Trophoblast cell (in vitro differentiated cells and primary cell): ENCODE measurements at regions not wholly inside any gene's neighbourhood (a gene's known extent, or its start where the extent isn't known, plus 50 kb on each side); places are given as distances from the start of the nearest gene placed in this dataset.

ENCODE experiments used
- DNase-seq, 2 donors: peaks; one replicate each; pipeline ENCODE4 v3.0.0-alpha.2; 2016
- H2AFZ ChIP-seq: 2 replicates; pipeline ENCODE4 v1.6.1; 2013; ENCODE audit warnings: low read length, moderate library complexity, mild to moderate bottlenecking; ENCODE audit not compliant: insufficient read depth, poor library complexity
- H2AK5ac ChIP-seq: 2 replicates; pipeline ENCODE4 v1.6.1; 2013; ENCODE audit warnings: mild to moderate bottlenecking, low read length
- H2BK120ac ChIP-seq: 2 replicates; pipeline ENCODE4 v1.6.1; 2013; ENCODE audit warnings: low read length, mild to moderate bottlenecking, moderate library complexity; ENCODE audit not compliant: insufficient read depth, poor library complexity
- H2BK12ac ChIP-seq: 2 replicates; pipeline ENCODE4 v1.6.1; 2013; ENCODE audit warnings: mild to moderate bottlenecking, low read length, moderate library complexity
- H2BK5ac ChIP-seq: 2 replicates; pipeline ENCODE4 v1.6.1; 2013; ENCODE audit warnings: low read length, low read depth, moderate library complexity, mild to moderate bottlenecking; ENCODE audit not compliant: poor library complexity
- H3K14ac ChIP-seq: 2 replicates; pipeline ENCODE4 v1.6.1; 2013; ENCODE audit warnings: mild to moderate bottlenecking, low read length
- H3K18ac ChIP-seq: 2 replicates; pipeline ENCODE4 v1.6.1; 2013; ENCODE audit warnings: mild to moderate bottlenecking, low read length
- H3K23ac ChIP-seq: 2 replicates; pipeline ENCODE4 v1.6.1; 2013; ENCODE audit warnings: low read length
- H3K27ac ChIP-seq: 2 replicates; pipeline ENCODE4 v1.5.1; 2013; ENCODE audit warnings: low read depth, mild to moderate bottlenecking, inconsistent platforms, low read length, moderate library complexity
- H3K27me3 ChIP-seq: 2 replicates; pipeline ENCODE4 v1.6.1; 2013; ENCODE audit warnings: inconsistent platforms, mild to moderate bottlenecking, low read length, moderate library complexity; ENCODE audit not compliant: insufficient read depth
- H3K36me3 ChIP-seq, 2 experiments: 1 replicate in 1 of 2; 2 replicates in 1 of 2; pipeline ENCODE4 v1.6.1; 2013; ENCODE audit warnings: low read length in 2 of 2, mild to moderate bottlenecking in 2 of 2, moderate library complexity in 1 of 2; ENCODE audit not compliant: insufficient read depth in 2 of 2, control insufficient read depth in 1 of 2
- H3K4ac ChIP-seq: 2 replicates; pipeline ENCODE4 v1.6.1; 2013; ENCODE audit warnings: low read depth, mild to moderate bottlenecking, low read length, moderate library complexity
- H3K4me1 ChIP-seq, 2 experiments: 1 replicate in 1 of 2; 2 replicates in 1 of 2; pipeline ENCODE4 v1.6.1; 2013; ENCODE audit warnings: low read length in 2 of 2, mild to moderate bottlenecking in 2 of 2, moderate library complexity in 1 of 2; ENCODE audit not compliant: insufficient read depth in 2 of 2, control insufficient read depth in 1 of 2
- H3K4me2 ChIP-seq: 2 replicates; pipeline ENCODE4 v1.6.1; 2013; ENCODE audit warnings: inconsistent platforms, mild to moderate bottlenecking, low read length, moderate library complexity
- H3K4me3 ChIP-seq: 2 replicates; pipeline ENCODE4 v1.5.1; 2013; ENCODE audit warnings: mild to moderate bottlenecking, low read depth, low read length, inconsistent platforms
- H3K79me1 ChIP-seq: one replicate; pipeline ENCODE4 v1.6.1; 2013; ENCODE audit warnings: low read length
- H3K79me2 ChIP-seq: 2 replicates; pipeline ENCODE4 v1.6.1; 2013; ENCODE audit warnings: low read length, mild to moderate bottlenecking; ENCODE audit not compliant: control insufficient read depth, insufficient read depth, poor library complexity
- H3K9ac ChIP-seq: 2 replicates; pipeline ENCODE4 v1.6.1; 2013; ENCODE audit warnings: mild to moderate bottlenecking, low read length
- H3K9me3 ChIP-seq: 2 replicates; pipeline ENCODE4 v1.6.1; 2013; ENCODE audit warnings: low read depth, mild to moderate bottlenecking, control low read depth, inconsistent platforms, low read length; ENCODE audit not compliant: insufficient read depth
- H4K12ac ChIP-seq: 2 replicates; pipeline ENCODE4 v1.6.1; 2013; ENCODE audit warnings: low read depth, mild to moderate bottlenecking, low read length, moderate library complexity
- H4K8ac ChIP-seq: 2 replicates; pipeline ENCODE4 v1.6.1; 2013; ENCODE audit warnings: low read depth, mild to moderate bottlenecking, low read length, moderate library complexity
- H4K91ac ChIP-seq: one replicate; pipeline ENCODE4 v1.6.1; 2013; ENCODE audit warnings: low read depth, mild to moderate bottlenecking, low read length, moderate library complexity
- WGBS: extraction: QIAGEN DNeasy Blood & Tissue Kit; methylation state at CpG from one replicate; pipeline ENCODE4 v1.1.7; 2013; ENCODE audit warnings: missing lambda C conversion rate; ENCODE audit not compliant: insufficient read length, insufficient coverage; ENCODE audit errors: extremely low coverage; 5-methylcytosine and 5-hydroxymethylcytosine counted together

DNA sequence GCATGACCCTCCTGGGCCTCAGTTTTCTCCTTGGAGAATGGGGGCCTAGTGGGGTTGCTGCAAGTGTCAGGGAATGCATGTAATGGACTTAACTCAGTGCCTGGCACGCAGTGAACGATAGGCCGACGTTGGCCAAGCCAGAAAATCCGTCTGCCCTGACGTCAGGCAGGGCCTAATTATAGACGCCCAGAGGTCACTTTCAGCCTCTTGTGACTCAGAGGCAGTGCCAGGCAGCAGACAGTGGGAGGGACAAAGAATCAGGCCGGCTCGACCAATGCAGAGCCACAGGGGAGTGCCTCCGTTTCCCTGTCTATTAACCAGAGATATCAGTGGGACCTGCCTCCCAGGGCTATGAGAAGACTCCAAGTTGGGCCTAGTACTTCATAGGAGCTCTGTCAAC is 115.0 kb downstream of the MN1 start:
- H2BK120ac ChIP-seq = peak overlapping the region; percentile 71
- H2BK12ac ChIP-seq = peak overlapping the region; percentile 79
- peak overlapping the region; percentile 86 for H3K14ac ChIP-seq
- H2BK5ac ChIP-seq = peak overlapping the region; percentile 52
- WGBS = no CpG with 5 or more reads among the region's 10 CpGs
- H3K9ac ChIP-seq = no peak overlapping the region
- peak overlapping the region; percentile 88 for H4K91ac ChIP-seq
- H3K36me3 ChIP-seq = no peaks in the 10 kb centered on the region
- peak overlapping the region; percentile 45 for H2AFZ ChIP-seq
- no peak overlapping the region for H3K4me2 ChIP-seq
- DNase-seq = no peak
- H3K27me3 ChIP-seq = no peaks in the 10 kb centered on the region
- H3K79me1 ChIP-seq = peaks cover 7% of the 10 kb centered on the region
- peak overlapping the region; percentile 1 for H3K27ac ChIP-seq
- no peak overlapping the region for H3K4me3 ChIP-seq
- H3K9me3 ChIP-seq = peaks cover 2% of the 10 kb centered on the region
- no peaks in the 10 kb centered on the region for H3K79me2 ChIP-seq
- H3K23ac ChIP-seq = no peak overlapping the region
- H3K18ac ChIP-seq = peak overlapping the region; percentile 74
- H4K12ac ChIP-seq = peak overlapping the region; percentile 69
- peak overlapping the region; percentile 71 for H4K8ac ChIP-seq
- no peak overlapping the region for H3K4ac ChIP-seq
- H3K4me1 ChIP-seq = peaks cover 10 to 16% of the 10 kb centered on the region in 2 experiments
- peak overlapping the region; percentile 57 for H2AK5ac ChIP-seq

- no peak overlapping the region for H4K8ac ChIP-seq
- H2BK5ac ChIP-seq = no peak overlapping the region
- H3K4me1 ChIP-seq = peaks cover 10 to 15% of the 10 kb centered on the region in 2 experiments
- no peak overlapping the region for H2BK120ac ChIP-seq
- H3K27me3 ChIP-seq = no peaks in the 10 kb centered on the region
- no peaks in the 10 kb centered on the region for H3K79me2 ChIP-seq
- H4K12ac ChIP-seq = no peak overlapping the region
- H3K23ac ChIP-seq = no peak overlapping the region
- H3K9ac ChIP-seq = no peak overlapping the region
- no peaks in the 10 kb centered on the region for H3K36me3 ChIP-seq
- no peak overlapping the region for H3K4ac ChIP-seq
- H2BK12ac ChIP-seq = no peak overlapping the region
- H3K79me1 ChIP-seq = peaks cover 7% of the 10 kb centered on the region
- DNase-seq = peak in 1 of 2 donors; percentile 9
- peaks cover 2% of the 10 kb centered on the region for H3K9me3 ChIP-seq
- H3K4me3 ChIP-seq = no peak overlapping the region
- no peak overlapping the region for H2AFZ ChIP-seq
- no peak overlapping the region for H2AK5ac ChIP-seq
- H4K91ac ChIP-seq = no peak overlapping the region
- no peak overlapping the region for H3K14ac ChIP-seq
- H3K18ac ChIP-seq = no peak overlapping the region
- no peak overlapping the region for H3K27ac ChIP-seq
- WGBS = no CpG with 5 or more reads among the region's 3 CpGs
- no peak overlapping the region for H3K4me2 ChIP-seq
Measured at GRCh38 chr22:27687984-27688545, 113.5 kb downstream of the MN1 start.

DNA sequence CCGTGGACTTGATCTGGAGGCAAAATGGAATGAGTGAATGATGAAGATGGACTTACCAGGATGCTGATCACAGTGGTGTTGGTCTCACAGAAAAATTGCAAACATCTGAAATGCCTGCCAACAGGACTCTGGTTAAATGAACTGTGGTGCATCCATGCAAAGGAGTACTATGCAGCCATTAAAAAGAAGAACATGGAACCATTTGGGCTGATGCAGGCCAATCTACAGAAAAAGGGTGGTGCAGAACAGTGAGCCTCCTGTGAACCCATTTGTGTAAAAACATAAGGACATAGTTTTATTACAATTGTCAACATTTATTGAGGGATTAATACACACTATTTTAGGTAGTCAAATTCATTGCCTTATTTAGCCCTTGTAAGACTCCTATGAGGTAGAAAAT is 111.9 kb downstream of the MN1 start:
- no peak overlapping the region for H3K27ac ChIP-seq
- H3K36me3 ChIP-seq = no peaks in the 10 kb centered on the region
- H2BK5ac ChIP-seq = no peak overlapping the region
- no peak overlapping the region for H2AFZ ChIP-seq
- no peak overlapping the region for H3K4ac ChIP-seq
- H3K9me3 ChIP-seq = peaks cover 2% of the 10 kb centered on the region
- H4K91ac ChIP-seq = no peak overlapping the region
- H2BK120ac ChIP-seq = no peak overlapping the region
- H3K4me2 ChIP-seq = no peak overlapping the region
- H3K14ac ChIP-seq = no peak overlapping the region
- no peak overlapping the region for H2AK5ac ChIP-seq
- DNase-seq = no peak
- no peak overlapping the region for H4K12ac ChIP-seq
- H3K9ac ChIP-seq = no peak overlapping the region
- H3K27me3 ChIP-seq = no peaks in the 10 kb centered on the region
- no peak overlapping the region for H3K4me3 ChIP-seq
- no peak overlapping the region for H3K23ac ChIP-seq
- peaks cover 7% of the 10 kb centered on the region for H3K79me1 ChIP-seq
- no peak overlapping the region for H4K8ac ChIP-seq
- no peak overlapping the region for H3K18ac ChIP-seq
- WGBS = no CpG with 5 or more reads among the region's 1 CpG
- H3K79me2 ChIP-seq = no peaks in the 10 kb centered on the region
- H2BK12ac ChIP-seq = no peak overlapping the region
- peaks cover 10 to 14% of the 10 kb centered on the region in 2 experiments for H3K4me1 ChIP-seq

DNA sequence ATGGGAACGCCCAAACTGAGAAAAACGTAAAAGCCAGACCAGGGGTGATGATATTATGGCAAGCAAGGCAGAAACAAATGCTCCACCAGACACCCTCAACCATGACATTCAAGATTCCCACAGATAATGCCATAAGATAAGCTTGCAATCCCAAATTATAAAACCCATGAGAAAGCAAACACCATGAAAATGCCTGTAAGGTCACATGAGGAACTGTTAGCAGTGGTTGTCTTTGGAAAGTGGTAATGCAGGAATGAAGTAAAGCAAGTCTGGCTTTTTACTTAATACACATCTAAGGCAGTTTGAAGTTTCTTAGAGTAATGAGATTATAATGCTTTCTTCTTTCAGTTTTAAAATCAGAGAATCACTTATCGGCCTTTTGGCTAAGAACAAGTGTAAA is 111.0 kb downstream of the MN1 start:
- no peak overlapping the region for H3K23ac ChIP-seq
- H3K79me1 ChIP-seq = peaks cover 6% of the 10 kb centered on the region
- H2BK5ac ChIP-seq = no peak overlapping the region
- H3K14ac ChIP-seq = no peak overlapping the region
- H3K18ac ChIP-seq = no peak overlapping the region
- H2BK12ac ChIP-seq = no peak overlapping the region
- H2AFZ ChIP-seq = no peak overlapping the region
- no peak overlapping the region for H2BK120ac ChIP-seq
- H3K4me3 ChIP-seq = no peak overlapping the region
- H3K27ac ChIP-seq = no peak overlapping the region
- H4K12ac ChIP-seq = no peak overlapping the region
- no peak overlapping the region for H2AK5ac ChIP-seq
- H3K27me3 ChIP-seq = no peaks in the 10 kb centered on the region
- no peak overlapping the region for H4K91ac ChIP-seq
- H3K79me2 ChIP-seq = no peaks in the 10 kb centered on the region
- no peaks in the 10 kb centered on the region for H3K36me3 ChIP-seq
- no peak overlapping the region for H3K4ac ChIP-seq
- H3K9me3 ChIP-seq = peaks cover 2% of the 10 kb centered on the region
- no peak overlapping the region for H3K4me2 ChIP-seq
- no CpG with 5 or more reads among the region's 3 CpGs for WGBS
- H3K4me1 ChIP-seq = peaks cover 10 to 11% of the 10 kb centered on the region in 2 experiments
- H3K9ac ChIP-seq = no peak overlapping the region
- H4K8ac ChIP-seq = no peak overlapping the region
- no peak for DNase-seq
